K562 (cell line): ENCODE measurements at regions not wholly inside any gene's neighbourhood (a gene's known extent, or its start where the extent isn't known, plus 50 kb on each side); places are given as distances from the start of the nearest gene placed in this dataset.

Experiments
- ATAC-seq: fragments of 200-7000 bp; cut with Tn5 transposase; 3 replicates; pipeline ENCODE4 v1.9.1; 2020; ENCODE audit warnings: moderate library complexity
- BruUV-seq: library from RNA; stranded (reverse); fragments of 400-500 nt; replicated peaks from 2 replicates; lab custom pipeline; 2021; lab: Mats Ljungman, UMichigan
- CTCF ChIA-PET: fragments of 300-600 bp; formaldehyde crosslinking; extraction: SDS; loops from one replicate; lab custom pipeline; 2021; ENCODE audit warnings: low intra/inter-chr PET ratio; lab: Yijun Ruan, JAX
- POLR2A ChIA-PET: fragments of 300-600, 350-650 bp; sonication (Branson Sonifier 250); formaldehyde crosslinking; extraction: SDS; loops from one replicate; lab custom pipeline; 2021; ENCODE audit warnings: antibody characterized with exemption, inconsistent platforms; lab: Yijun Ruan, JAX
- DNase-seq, 4 experiments: peaks; one replicate each; pipeline versions ENCODE4 v3.0.0 to v3.0.0-alpha.2; 2011 to 2018; ENCODE audit warnings: low spot score in 3 of 4, mixed read lengths in 3 of 4; ENCODE audit errors: extremely low read depth in 1 of 4
- FAIRE-seq: peaks from 2 replicates; lab custom pipeline; 2011; peaks lifted over from hg19 to GRCh38; lab: Jason Lieb, UNC
- H2AFZ ChIP-seq: 2 replicates; pipeline ENCODE4 v1.6.0; 2011; ENCODE audit warnings: low read depth, low read length, control low read depth, inconsistent platforms
- H3K27ac ChIP-seq: fragments of 200-600 bp; 3 replicates; pipeline ENCODE4 v1.8.0; 2011; ENCODE audit warnings: low read depth, mild to moderate bottlenecking, control low read depth, inconsistent platforms, low read length, moderate library complexity, mixed read lengths; ENCODE audit errors: extremely low read depth
- H3K27me3 ChIP-seq, 2 experiments: fragments of 300-600 bp in 1 of 2; 2 replicates in 1 of 2; 3 replicates in 1 of 2; pipeline versions ENCODE4 v1.6.0 to v1.8.0; 2011; ENCODE audit warnings: inconsistent platforms in 2 of 2, low read length in 2 of 2, mild to moderate bottlenecking in 1 of 2, mixed read lengths in 1 of 2, moderate library complexity in 1 of 2; ENCODE audit not compliant: control insufficient read depth in 2 of 2, insufficient read depth in 2 of 2
- H3K36me3 ChIP-seq: fragments of 300-600 bp; 3 replicates; pipeline ENCODE4 v1.8.0; 2011; ENCODE audit warnings: mild to moderate bottlenecking, low read length, inconsistent platforms; ENCODE audit not compliant: control insufficient read depth, insufficient read depth
- H3K4me1 ChIP-seq, 2 experiments: fragments of 200-600 bp in 1 of 2; replicated peaks in 1 of 2; 2 replicates in 1 of 2; 3 replicates in 1 of 2; pipeline versions ENCODE4 v1.5.1 to v1.8.0; 2011; ENCODE audit warnings: inconsistent platforms in 2 of 2, low read length in 2 of 2, mild to moderate bottlenecking in 1 of 2, mixed read lengths in 1 of 2, moderate library complexity in 1 of 2; ENCODE audit not compliant: control insufficient read depth in 2 of 2, insufficient read depth in 2 of 2
- H3K4me2 ChIP-seq: 2 replicates; pipeline ENCODE4 v1.6.1; 2011; ENCODE audit warnings: low read length, control low read depth, inconsistent platforms, mixed read lengths; ENCODE audit not compliant: insufficient read depth
- H3K4me3 ChIP-seq: fragments of 200-600 bp; sonication (generic), shearing (Covaris generic); 2 replicates; pipeline ENCODE4 v1.5.1; 2016; ENCODE audit warnings: control low read depth, inconsistent platforms
- H3K79me2 ChIP-seq: fragments of 200-600 bp; 3 replicates; pipeline ENCODE4 v1.8.0; 2011; ENCODE audit warnings: low read length, inconsistent platforms; ENCODE audit not compliant: control insufficient read depth, insufficient read depth
- H3K9ac ChIP-seq, 2 experiments: 2 replicates each; pipeline versions ENCODE4 v1.6.0 to v1.6.1; 2011; ENCODE audit warnings: low read depth in 2 of 2, low read length in 2 of 2, control low read depth in 1 of 2, inconsistent platforms in 1 of 2, mild to moderate bottlenecking in 1 of 2, mixed read lengths in 1 of 2; ENCODE audit not compliant: insufficient read depth in 1 of 2
- H3K9me1 ChIP-seq: one replicate; pipeline ENCODE4 v1.6.0; 2011; ENCODE audit warnings: inconsistent platforms, mild to moderate bottlenecking, low read length, moderate library complexity; ENCODE audit not compliant: control insufficient read depth, insufficient read depth
- H3K9me3 ChIP-seq: replicated peaks from 2 replicates; pipeline ENCODE4 v1.5.1; 2011; ENCODE audit warnings: low read depth, low read length, inconsistent platforms; ENCODE audit not compliant: control insufficient read depth, insufficient read depth
- H4K20me1 ChIP-seq: replicated peaks from 2 replicates; pipeline ENCODE4 v1.6.1; 2011; ENCODE audit warnings: low read length, inconsistent platforms, mixed read lengths; ENCODE audit not compliant: control insufficient read depth, insufficient read depth
- ARHGAP35 ChIP-seq: fragments of 450-650 bp; IDR thresholded peaks from 2 replicates; pipeline ENCODE4 v1.6.1; 2018; ENCODE audit not compliant: partially characterized antibody
- CHD1 ChIP-seq: fragments of 200-600 bp; sonication (generic); IDR thresholded peaks from one replicate; pipeline ENCODE4 v1.6.1; 2012; ENCODE audit warnings: mild to moderate bottlenecking, moderate library complexity, low read length, inconsistent platforms
- CUX1 ChIP-seq: fragments of 200-800 bp; sonication (Bioruptor generic); IDR thresholded peaks from 2 replicates; pipeline ENCODE4 v1.6.1; 2016; ENCODE audit warnings: missing genetic modification characterization, missing compliant biosample characterization
- ESRRA ChIP-seq: fragments of 450-650 bp; IDR thresholded peaks from 2 replicates; pipeline ENCODE4 v1.6.1; 2014; ENCODE audit warnings: low read depth, mild to moderate bottlenecking, moderate library complexity, borderline replicate concordance
- FOXK2 ChIP-seq, 2 experiments: fragments of 450-650 bp; IDR thresholded peaks in 1 of 2; conservative IDR thresholded peaks in 1 of 2; 2 replicates each; pipeline ENCODE4 v1.6.1; 2016; ENCODE audit warnings: low read depth in 2 of 2, mild to moderate bottlenecking in 1 of 2
- HDAC8 ChIP-seq: fragments of 450-650 bp; IDR thresholded peaks from 2 replicates; pipeline ENCODE4 v1.6.1; 2016; ENCODE audit warnings: mild to moderate bottlenecking, missing genetic modification characterization, moderate library complexity, missing compliant biosample characterization
- SMARCB1 ChIP-seq: IDR thresholded peaks from 2 replicates; pipeline ENCODE4 v1.6.1; 2011; ENCODE audit warnings: improper control_type of control experiment, low read depth; ENCODE audit not compliant: insufficient read length
- SP2 ChIP-seq: IDR thresholded peaks from 2 replicates; pipeline ENCODE4 v1.6.1; 2011; ENCODE audit warnings: mild to moderate bottlenecking, low read depth, low read length, moderate library complexity; ENCODE audit not compliant: poor library complexity, severe bottlenecking; ENCODE audit errors: extremely low read depth
- ZNF253 ChIP-seq: fragments of 250-450 bp; sonication (Bioruptor Pico); conservative IDR thresholded peaks from 2 replicates; pipeline ENCODE4 v1.6.1; 2021; ENCODE audit warnings: mild to moderate bottlenecking
- ZNF354B ChIP-seq: fragments of 250-450 bp; sonication (Bioruptor Pico); IDR thresholded peaks from 2 replicates; pipeline ENCODE4 v1.4.0; 2020
- ZNF699 ChIP-seq: fragments of 250-450 bp; sonication (Bioruptor Pico); IDR thresholded peaks from 2 replicates; pipeline ENCODE4 v1.8.0; 2021; ENCODE audit warnings: mild to moderate bottlenecking, moderate library complexity; ENCODE audit not compliant: insufficient replicate concordance
- ZNF785 ChIP-seq: fragments of 250-450 bp; sonication (Bioruptor Pico); IDR thresholded peaks from 2 replicates; pipeline ENCODE4 v1.4.0; 2020; ENCODE audit warnings: mild to moderate bottlenecking
- WGBS: fragments of 100-300 bp; shearing (Covaris generic); methylation state at CpG from one replicate; pipeline ENCODE4 v1.1.6; 2016; ENCODE audit warnings: low coverage, mixed read lengths; ENCODE audit not compliant: insufficient coverage; ENCODE audit errors: missing lambda C conversion rate; 5-methylcytosine and 5-hydroxymethylcytosine counted together
- in situ Hi-C: fragments of 300-500 bp; cut with MboI; formaldehyde crosslinking; loops from 4 replicates; pipeline ENCODE4 v1.15.0; 2018; ENCODE audit warnings: inconsistent platforms, mixed read lengths
- intact Hi-C: fragments of 100-400 bp; cut with micrococcal nuclease; formaldehyde crosslinking; loops from 2 replicates; pipeline ENCODE4 v1.14.2; 2022
- TF ChIP-seq, protein P1 (sequence below): fragments of 450-650 bp; formaldehyde crosslinking; IDR thresholded peaks from 2 replicates; pipeline ENCODE4 v1.4.0; 2020; ENCODE audit warnings: mild to moderate bottlenecking, moderate library complexity
- TF ChIP-seq, protein P2 (sequence below): fragments of 250-450 bp; sonication (Bioruptor Pico); IDR thresholded peaks from 2 replicates; pipeline ENCODE4 v1.4.0; 2020; ENCODE audit warnings: mild to moderate bottlenecking, moderate library complexity, borderline replicate concordance

- H3K9me3 ChIP-seq = 0 out of 2 replicates have a peak, but pooled peaks cover 3% of the 10 kb centered on the region
- H3K79me2 ChIP-seq = no peaks in the 10 kb centered on the region
- H4K20me1 ChIP-seq = no peaks in the 10 kb centered on the region
- no peaks in the 10 kb centered on the region for H3K27me3 ChIP-seq
- no peak overlapping the region for H3K4me2 ChIP-seq
- POLR2A ChIA-PET = no interaction called here
- CTCF ChIA-PET = no interaction called here
- no peaks in the 10 kb centered on the region for H3K9me1 ChIP-seq
- H3K9ac ChIP-seq = no peak overlapping the region
- no peaks in the 10 kb centered on the region for H3K36me3 ChIP-seq
- no TSS peak for BruUV-seq
- H2AFZ ChIP-seq = no peak overlapping the region
- FAIRE-seq = no peak
- no peak overlapping the region for H3K4me3 ChIP-seq
- in situ Hi-C loops = no loop called here
- WGBS = 0% methylated on average over 2 of the region's 2 CpGs
- no peaks in the 10 kb centered on the region for H3K4me1 ChIP-seq
- no peak for ATAC-seq
- no peak for DNase-seq
- intact Hi-C loops = no loop called here
- no peak overlapping the region for H3K27ac ChIP-seq
- no peak for TF ChIP-seq ZNF785 (CRISPR knock-in tag)
- no peak for TF ChIP-seq HDAC8 (tag)
- TF ChIP-seq ZNF699 (CRISPR knock-in tag) = no peak
- TF ChIP-seq ZNF253 (CRISPR knock-in tag) = no peak
- TF ChIP-seq CHD1 = no peak
- TF ChIP-seq ARHGAP35 = no peak
- TF ChIP-seq, protein P1, sequence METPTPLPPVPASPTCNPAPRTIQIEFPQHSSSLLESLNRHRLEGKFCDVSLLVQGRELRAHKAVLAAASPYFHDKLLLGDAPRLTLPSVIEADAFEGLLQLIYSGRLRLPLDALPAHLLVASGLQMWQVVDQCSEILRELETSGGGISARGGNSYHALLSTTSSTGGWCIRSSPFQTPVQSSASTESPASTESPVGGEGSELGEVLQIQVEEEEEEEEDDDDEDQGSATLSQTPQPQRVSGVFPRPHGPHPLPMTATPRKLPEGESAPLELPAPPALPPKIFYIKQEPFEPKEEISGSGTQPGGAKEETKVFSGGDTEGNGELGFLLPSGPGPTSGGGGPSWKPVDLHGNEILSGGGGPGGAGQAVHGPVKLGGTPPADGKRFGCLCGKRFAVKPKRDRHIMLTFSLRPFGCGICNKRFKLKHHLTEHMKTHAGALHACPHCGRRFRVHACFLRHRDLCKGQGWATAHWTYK (CRISPR knock-in tag) = no peak
- TF ChIP-seq SP2 = no peak
- no peak for TF ChIP-seq SMARCB1
- no peak for TF ChIP-seq FOXK2 (conservative IDR thresholded peaks at IDR 0.05 in 1 of 2, IDR thresholded peaks at IDR 0.05 in 1 of 2; ENCODE audit: low read depth in 2 of 2)
- no peak for TF ChIP-seq CUX1
- TF ChIP-seq, protein P2, sequence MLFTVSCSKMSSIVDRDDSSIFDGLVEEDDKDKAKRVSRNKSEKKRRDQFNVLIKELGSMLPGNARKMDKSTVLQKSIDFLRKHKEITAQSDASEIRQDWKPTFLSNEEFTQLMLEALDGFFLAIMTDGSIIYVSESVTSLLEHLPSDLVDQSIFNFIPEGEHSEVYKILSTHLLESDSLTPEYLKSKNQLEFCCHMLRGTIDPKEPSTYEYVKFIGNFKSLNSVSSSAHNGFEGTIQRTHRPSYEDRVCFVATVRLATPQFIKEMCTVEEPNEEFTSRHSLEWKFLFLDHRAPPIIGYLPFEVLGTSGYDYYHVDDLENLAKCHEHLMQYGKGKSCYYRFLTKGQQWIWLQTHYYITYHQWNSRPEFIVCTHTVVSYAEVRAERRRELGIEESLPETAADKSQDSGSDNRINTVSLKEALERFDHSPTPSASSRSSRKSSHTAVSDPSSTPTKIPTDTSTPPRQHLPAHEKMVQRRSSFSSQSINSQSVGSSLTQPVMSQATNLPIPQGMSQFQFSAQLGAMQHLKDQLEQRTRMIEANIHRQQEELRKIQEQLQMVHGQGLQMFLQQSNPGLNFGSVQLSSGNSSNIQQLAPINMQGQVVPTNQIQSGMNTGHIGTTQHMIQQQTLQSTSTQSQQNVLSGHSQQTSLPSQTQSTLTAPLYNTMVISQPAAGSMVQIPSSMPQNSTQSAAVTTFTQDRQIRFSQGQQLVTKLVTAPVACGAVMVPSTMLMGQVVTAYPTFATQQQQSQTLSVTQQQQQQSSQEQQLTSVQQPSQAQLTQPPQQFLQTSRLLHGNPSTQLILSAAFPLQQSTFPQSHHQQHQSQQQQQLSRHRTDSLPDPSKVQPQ = no peak
- TF ChIP-seq ZNF354B = no peak
- TF ChIP-seq ESRRA = no peak
Measured at GRCh38 chr16:52113533-52114183, 433.3 kb downstream of the TOX3 start.
